Chondrocyte (in vitro differentiated cells): ENCODE measurements at regions not wholly inside any gene's neighbourhood (a gene's known extent, or its start where the extent isn't known, plus 50 kb on each side); places are given as distances from the start of the nearest gene placed in this dataset.

Experiments used
- DNase-seq: peaks from one replicate; pipeline ENCODE4 v3.0.0; 2021; ENCODE audit warnings: mixed read lengths, low spot score
- H3K27ac Mint-ChIP-seq: one replicate; pipeline ENCODE4 v1.8.0; 2021; ENCODE audit warnings: mild to moderate bottlenecking, moderate library complexity, mixed read lengths; ENCODE audit not compliant: unreplicated experiment
- H3K27me3 Mint-ChIP-seq: 2 replicates; pipeline ENCODE4 v1.8.0; 2021; ENCODE audit warnings: low read depth, mixed read lengths
- H3K36me3 Mint-ChIP-seq: 2 replicates; pipeline ENCODE4 v1.8.0; 2021; ENCODE audit warnings: low read depth, mixed read lengths
- H3K4me1 Mint-ChIP-seq: 2 replicates; pipeline ENCODE4 v1.8.0; 2021; ENCODE audit warnings: low read depth, mild to moderate bottlenecking, mixed read lengths
- H3K4me3 Mint-ChIP-seq: one replicate; pipeline ENCODE4 v1.8.0; 2021; ENCODE audit warnings: mild to moderate bottlenecking, moderate library complexity, mixed read lengths; ENCODE audit not compliant: unreplicated experiment
- H3K9me3 Mint-ChIP-seq: 2 replicates; pipeline ENCODE4 v1.8.0; 2021; ENCODE audit warnings: low read depth, mixed read lengths
- TF ChIP-seq, protein P1 (sequence below): fragments of 200-600 bp; sonication (generic); IDR thresholded peaks from 2 replicates; pipeline ENCODE4 v1.5.0; 2021; ENCODE audit warnings: antibody characterized with exemption, mild to moderate bottlenecking, moderate library complexity

DNA sequence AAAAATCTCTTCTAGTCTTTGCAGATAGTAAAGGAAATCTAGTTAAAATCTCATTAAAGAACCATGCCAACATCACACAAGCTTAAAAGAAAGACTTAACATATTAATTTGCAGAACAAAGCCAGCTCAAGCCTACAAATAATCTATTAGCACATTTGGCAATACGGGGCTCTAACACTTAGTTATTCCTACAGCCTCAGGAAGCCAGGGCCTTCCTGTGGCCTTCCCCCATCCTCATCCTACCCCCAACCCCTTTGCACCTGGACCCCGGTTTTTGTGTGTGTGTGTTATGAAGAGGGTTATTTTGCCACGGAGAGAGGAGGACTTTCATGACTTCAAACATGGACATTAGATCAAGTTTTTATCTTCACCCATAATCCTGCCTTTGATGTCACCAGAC is 64.6 kb downstream of the FOXB2 start:
- no peak overlapping the region for H3K27ac Mint-ChIP-seq
- H3K27me3 Mint-ChIP-seq = peaks cover 41% of the 10 kb centered on the region
- no peak overlapping the region for H3K4me3 Mint-ChIP-seq
- H3K9me3 Mint-ChIP-seq = peaks cover 10% of the 10 kb centered on the region
- no peaks in the 10 kb centered on the region for H3K4me1 Mint-ChIP-seq
- DNase-seq = no peak
- TF ChIP-seq, protein P1, sequence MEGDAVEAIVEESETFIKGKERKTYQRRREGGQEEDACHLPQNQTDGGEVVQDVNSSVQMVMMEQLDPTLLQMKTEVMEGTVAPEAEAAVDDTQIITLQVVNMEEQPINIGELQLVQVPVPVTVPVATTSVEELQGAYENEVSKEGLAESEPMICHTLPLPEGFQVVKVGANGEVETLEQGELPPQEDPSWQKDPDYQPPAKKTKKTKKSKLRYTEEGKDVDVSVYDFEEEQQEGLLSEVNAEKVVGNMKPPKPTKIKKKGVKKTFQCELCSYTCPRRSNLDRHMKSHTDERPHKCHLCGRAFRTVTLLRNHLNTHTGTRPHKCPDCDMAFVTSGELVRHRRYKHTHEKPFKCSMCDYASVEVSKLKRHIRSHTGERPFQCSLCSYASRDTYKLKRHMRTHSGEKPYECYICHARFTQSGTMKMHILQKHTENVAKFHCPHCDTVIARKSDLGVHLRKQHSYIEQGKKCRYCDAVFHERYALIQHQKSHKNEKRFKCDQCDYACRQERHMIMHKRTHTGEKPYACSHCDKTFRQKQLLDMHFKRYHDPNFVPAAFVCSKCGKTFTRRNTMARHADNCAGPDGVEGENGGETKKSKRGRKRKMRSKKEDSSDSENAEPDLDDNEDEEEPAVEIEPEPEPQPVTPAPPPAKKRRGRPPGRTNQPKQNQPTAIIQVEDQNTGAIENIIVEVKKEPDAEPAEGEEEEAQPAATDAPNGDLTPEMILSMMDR = no peak
- H3K36me3 Mint-ChIP-seq = peaks cover 2% of the 10 kb centered on the region

DNA sequence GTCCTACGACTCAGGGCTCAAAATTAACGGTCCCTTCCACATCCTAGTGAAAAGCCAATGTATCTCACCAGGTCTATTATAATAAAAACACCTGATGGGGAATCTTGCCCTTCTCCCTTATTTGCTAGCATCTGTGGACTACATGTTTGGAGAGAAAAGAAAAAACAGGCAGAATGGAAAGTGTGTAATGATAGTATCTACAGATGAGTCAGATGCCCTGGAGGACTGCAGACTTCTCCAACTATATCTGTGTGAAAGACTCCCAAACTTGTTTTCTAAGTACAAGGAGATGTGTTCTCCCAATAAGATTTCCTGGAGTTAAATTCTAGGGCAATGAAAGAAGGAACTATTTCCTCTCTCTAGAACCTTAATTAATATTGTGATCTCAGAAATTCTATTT is 66.0 kb downstream of the FOXB2 start:
- no peaks in the 10 kb centered on the region for H3K36me3 Mint-ChIP-seq
- no peak overlapping the region for H3K4me3 Mint-ChIP-seq
- H3K9me3 Mint-ChIP-seq = peaks cover 1% of the 10 kb centered on the region
- DNase-seq = no peak
- no peak overlapping the region for H3K27ac Mint-ChIP-seq
- peaks cover 33% of the 10 kb centered on the region for H3K27me3 Mint-ChIP-seq
- TF ChIP-seq, protein P1 = no peak
- H3K4me1 Mint-ChIP-seq = no peaks in the 10 kb centered on the region

GRCh38 chr9:77087506-77087905 is 68.1 kb downstream of the FOXB2 start:
- Mint-ChIP-seq H3K36me3 (no peaks in the 10 kb centered on the region), H3K4me3 (no peak overlapping the region), H3K27ac (no peak overlapping the region), H3K27me3 (peaks cover 34% of the 10 kb centered on the region), H3K4me1 (no peaks in the 10 kb centered on the region), H3K9me3 (no peaks in the 10 kb centered on the region)
- TF ChIP-seq, protein P1 = no peak
- DNase-seq = no peak

- H3K9me3 Mint-ChIP-seq = no peaks in the 10 kb centered on the region
- TF ChIP-seq, protein P1 = no peak
- H3K27me3 Mint-ChIP-seq = peaks cover 6% of the 10 kb centered on the region
- H3K27ac Mint-ChIP-seq = no peak overlapping the region
- no peaks in the 10 kb centered on the region for H3K4me1 Mint-ChIP-seq
- no peaks in the 10 kb centered on the region for H3K36me3 Mint-ChIP-seq
- DNase-seq = no peak
- H3K4me3 Mint-ChIP-seq = no peak overlapping the region
These were observed 73.1 kb downstream of the FOXB2 start for GRCh38 chr9:77092536-77092935.

DNA sequence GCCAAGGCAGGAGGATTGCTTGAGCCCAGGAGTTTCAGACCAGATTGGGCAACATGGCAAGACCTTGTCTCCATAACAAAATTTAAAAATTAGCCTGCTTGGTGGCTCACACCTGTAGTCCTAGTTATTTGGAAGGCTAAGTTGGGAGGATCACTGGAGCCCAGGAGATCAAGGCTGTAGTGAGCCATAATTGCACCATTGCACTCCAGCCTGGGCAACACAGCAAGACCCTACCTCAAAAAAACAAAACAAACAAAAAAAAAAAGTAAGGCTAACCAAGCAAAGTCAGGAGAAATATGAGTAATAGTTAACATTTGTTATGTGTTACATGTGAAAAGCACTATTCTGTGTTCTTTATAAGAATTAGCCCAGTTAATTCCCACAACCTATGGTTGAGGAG is 74.7 kb downstream of the FOXB2 start:
- no peaks in the 10 kb centered on the region for H3K4me1 Mint-ChIP-seq
- H3K36me3 Mint-ChIP-seq = no peaks in the 10 kb centered on the region
- peaks cover 11% of the 10 kb centered on the region for H3K27me3 Mint-ChIP-seq
- H3K9me3 Mint-ChIP-seq = no peaks in the 10 kb centered on the region
- TF ChIP-seq, protein P1 = no peak
- DNase-seq = no peak
- H3K4me3 Mint-ChIP-seq = no peak overlapping the region
- H3K27ac Mint-ChIP-seq = no peak overlapping the region
